ENCODE measurements at regions not wholly inside any gene's neighbourhood (a gene's known extent, or its start where the extent isn't known, plus 50 kb on each side); places are given as distances from the start of the nearest gene placed in this dataset.
A peak's percentile ranks its signal among the peaks of the same experiment; 100 is the strongest.
"Not testable (repeated sequence)": the region's sequence is repeated elsewhere in the genome, so short reads cannot be mapped to it uniquely, and the experiment has no call there.

DNA sequence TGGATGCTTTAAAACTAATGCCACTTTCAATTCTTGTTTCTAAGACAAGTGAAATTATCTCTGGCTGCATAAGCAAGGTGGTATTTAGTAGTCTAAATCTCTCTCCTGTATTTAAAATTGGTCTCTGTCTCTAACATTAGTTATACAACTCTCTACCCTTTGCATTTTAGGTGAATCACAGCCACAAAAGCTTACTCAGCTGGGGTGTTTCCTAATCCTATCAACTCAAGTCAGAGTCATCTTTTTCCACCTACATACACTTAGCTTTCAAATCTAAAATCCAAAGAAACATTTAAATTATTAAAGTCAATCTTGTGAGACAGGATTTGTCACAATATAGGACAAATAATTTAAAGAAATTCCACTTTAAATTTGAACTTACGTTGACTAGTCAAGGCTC lies 255.1 kb upstream of the CXADR start:
- DNase-seq = no peak

DNA sequence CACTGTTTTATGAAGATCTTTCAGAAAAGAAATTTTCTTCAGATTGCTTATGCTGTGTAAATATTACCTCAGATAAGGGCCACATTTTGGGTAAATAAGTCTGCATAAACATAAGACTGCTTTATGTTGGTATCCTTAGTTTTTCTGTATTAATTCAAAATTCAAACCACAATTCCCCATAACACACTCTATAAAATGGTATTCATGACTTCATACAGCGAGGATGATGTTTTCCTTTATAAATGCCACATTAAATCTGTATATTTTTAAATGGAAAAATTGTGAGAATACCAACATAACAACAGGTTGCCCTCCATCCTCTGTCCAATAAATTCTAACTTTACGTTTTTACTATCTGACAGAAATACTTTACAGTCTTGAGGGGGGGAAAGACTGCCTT lies 248.7 kb upstream of the CXADR start:
- DNase-seq = no peak

DNA sequence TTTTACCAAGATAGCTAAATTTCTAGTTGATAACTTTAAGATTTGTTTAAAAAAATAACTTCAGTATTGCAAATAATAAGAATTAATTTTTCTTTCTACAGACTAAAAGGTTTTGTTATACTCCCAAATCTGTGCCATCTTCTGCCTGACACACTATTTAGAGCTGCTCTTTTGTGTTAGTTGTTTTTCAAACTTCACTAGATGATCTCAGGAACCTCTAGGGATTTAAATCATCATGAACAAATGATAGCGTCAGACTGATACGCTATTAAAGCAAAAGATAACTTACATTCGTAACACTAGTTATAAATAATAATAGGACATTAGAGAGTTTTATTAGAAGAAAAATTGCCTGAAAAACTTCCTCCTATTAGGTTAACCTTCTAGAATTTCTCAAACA lies 243.1 kb upstream of the CXADR start:
- no peak for DNase-seq

DNA sequence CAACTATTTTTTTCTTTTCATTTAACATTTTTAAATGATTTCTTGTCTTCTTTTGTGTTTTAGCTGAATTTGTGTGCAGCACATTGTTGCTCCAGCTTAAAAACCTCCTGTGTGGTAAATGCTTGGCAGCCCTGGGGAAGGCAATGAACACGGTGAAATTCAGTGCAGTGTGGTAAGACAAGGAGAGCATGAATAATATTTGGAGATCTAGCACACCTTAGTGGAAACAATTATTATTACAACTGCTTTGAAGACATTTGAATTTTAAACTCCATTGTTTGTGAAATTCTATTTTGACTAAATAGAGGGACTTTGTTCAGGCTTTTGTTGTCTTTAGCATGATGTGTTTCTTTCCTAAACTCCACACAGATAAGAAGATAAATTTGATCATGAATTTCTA lies 242.6 kb upstream of the CXADR start:
- no peak for DNase-seq

DNA sequence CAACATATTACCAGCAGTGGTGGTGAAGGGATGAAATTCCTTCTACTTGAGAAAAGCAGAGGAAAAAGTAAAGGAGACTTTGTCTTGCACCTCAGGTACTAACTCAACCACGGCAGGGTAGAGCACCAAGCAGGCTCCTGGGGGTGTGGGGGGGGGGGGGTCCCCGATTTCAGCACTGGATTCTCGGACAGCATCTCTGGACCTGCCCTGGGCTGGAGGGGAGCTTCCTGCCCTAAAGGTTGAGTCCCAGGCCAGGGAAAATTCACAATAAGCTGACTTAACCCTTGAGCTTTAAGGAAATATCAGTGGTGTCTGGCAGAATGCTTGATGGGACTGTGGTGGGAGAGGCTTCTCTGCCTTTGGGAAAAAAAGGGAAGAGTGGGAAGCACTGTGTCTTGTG lies 233.2 kb upstream of the CXADR start:
- DNase-seq = no peak

DNA sequence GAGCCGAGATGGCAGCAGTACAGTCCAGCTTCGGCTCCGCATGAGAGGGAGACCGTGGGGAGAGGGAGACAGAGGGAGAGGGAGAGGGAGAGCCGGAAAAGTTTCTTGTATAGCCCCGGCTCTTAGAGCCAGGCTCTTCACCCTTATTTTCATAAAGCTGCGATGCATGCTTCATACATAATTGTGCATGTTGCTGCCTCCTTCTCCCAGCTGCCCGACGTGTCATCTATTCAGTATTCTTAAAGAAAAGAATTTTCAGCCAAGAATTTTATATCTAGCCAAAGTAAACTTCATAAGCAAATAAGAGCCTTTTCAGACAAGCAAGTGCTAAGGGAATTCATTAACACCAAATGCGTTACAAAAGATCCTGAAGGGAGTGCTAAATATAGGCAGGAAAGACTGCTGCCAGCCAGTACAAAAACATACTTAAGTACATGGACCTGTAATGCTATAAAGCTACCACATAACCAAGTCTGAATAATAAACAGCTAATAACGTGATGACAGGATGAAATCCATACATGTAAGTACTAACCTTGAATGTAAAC lies 219.8 kb upstream of the CXADR start:
- DNase-seq = not testable (repeated sequence)

DNA sequence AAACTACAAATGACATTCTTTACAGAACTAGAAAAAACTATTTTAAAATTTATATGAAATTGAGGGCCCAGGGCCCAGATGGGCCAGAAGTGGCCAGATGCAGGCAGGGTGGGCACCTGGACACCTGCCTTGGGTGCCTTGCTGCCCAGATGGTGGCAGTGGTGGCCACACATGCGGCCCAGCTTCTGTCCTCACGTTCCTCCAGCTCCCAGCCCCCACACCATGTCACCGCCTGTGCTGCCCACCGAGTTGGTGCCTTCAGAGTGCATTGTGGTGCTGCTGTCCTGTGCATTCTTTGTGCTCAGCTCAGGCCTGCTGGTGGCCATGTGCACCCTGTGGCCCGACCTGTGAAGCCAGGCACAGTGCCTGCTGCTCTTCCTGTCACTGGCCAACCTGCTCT lies 216.8 kb upstream of the CXADR start:
- no peak for DNase-seq

DNA sequence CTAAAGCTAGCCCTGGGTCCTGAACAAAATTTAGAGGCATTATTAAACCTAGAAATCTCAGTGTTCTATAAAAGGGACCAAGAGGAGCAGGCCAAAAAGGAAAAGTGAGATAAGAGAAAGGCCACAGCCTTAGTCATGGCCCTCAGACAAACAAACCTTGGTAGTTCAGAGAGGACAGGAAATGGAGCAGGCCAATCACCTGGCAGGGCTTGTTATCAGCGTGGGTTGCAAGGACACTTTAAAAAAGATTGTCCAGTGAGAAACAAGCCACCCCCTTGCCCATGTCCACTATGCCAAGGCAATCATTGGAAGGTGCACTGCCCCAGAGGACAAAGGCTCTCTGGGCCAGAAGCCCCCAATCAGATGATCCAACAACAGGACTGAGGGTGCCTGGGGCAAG lies 213.3 kb upstream of the CXADR start:
- not testable (repeated sequence) for DNase-seq

DNA sequence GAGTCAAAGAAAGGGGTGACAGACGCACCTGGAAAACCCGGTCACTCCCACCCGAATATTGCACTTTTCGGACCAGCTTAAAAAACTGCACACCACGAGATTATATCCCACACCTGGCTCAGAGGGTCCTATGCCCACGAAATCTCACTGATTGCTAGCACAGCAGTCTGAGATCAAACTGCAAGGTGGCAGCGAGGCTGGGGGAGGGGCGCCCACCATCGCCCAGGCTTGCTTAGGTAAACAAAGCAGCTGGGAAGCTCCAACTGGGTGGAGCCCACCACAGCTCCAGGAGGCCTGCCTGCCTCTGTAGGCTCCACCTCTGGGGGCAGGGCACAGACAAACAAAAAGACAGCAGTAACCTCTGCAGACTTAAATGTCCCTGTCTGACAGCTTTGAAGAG lies 185.1 kb upstream of the CXADR start:
- not testable (repeated sequence) for DNase-seq

DNA sequence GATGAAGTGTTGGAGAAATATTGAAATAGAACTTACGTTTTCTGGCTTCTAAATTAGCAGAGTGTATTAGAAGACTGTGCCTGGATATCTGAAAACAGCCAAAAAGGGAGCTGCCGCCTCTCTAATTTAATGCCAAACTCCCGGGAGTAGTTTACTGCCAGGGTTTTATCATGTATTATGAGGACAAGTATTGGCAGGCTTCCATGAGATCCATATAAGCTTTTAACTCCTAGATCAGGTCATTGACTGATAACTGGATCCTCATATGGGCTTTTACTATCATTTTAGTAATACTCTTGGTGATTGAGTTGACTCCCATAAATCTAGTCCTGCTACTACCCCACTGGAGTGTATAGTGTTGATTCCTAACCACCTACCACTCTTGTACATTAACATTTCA lies 178.4 kb upstream of the CXADR start:
- DNase-seq = no peak

DNA sequence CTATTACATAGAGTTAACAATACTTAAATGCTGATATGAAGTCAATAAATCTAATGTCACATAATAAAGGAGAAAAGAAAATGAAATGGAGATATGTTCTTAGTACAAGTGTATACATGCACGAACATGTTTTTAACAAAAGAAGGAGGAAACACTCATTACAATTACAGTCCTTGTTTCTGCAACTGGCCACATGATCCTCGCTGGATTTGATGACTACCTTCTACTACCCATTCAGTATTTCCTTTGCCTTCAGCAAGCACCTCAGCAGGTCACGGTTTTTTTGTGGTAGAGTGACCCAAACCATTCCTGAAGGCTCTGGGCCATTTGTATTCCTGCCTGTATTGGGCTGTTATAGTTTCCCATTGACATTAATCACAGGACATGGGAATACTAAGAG lies 172.8 kb upstream of the CXADR start:
- no peak for DNase-seq

DNA sequence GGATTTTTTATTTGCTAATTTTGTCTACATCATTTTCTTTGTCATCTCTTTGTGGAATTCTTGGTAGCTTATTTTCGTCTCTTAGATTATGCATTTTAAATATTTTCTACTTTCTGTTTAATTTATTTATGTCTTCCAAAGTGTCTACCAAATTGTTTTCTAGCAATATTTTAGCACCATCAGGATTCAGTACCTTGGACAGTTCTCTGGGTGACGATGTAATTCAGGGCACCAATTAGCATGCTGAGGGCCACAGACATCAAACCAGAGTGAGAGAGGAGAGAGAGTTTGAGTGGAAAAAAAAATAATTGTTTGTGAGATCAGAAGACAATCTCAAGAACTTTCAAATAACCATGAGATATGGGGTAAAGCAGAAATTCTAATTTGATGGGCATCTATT lies 169.8 kb upstream of the CXADR start:
- no peak for DNase-seq

DNA sequence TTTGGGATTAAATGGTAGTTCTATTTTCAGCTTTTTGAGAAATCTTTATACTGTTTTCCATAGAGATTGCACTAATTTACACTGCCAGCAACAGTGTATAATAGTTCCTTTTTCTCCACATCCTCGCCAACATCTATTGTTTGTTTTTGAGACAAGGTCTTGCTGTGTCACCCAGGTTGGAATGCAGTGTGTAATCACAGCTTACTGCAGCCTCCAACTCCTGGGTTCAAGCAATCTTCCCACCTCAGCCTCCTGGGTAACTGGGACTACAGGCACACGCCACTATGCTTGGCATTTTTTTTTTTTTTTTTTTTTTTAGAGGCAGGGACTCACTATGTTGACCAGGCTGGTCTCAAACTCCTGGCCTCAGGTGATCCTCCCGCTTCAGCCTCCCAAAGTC lies 164.5 kb upstream of the CXADR start:
- DNase-seq = no peak

DNA sequence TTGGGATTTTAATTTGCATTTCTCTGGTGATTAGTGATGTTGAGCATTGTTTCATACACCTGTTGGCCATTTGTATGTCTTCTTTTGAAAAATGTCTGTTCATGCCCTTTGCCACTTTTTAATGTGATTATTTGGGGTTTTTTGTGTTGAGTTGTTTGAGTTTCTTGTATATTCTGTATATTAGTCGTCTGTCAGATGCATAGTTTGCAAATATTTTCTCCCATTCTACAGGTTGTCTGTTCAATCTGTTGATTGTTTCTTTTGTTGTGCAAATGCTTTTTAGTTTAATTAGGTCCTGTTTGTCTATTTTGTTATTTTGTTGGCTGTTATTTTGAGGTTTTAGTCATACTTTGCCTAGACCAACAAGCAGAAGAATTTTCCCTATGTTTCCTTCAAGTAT lies 164.0 kb upstream of the CXADR start:
- no peak for DNase-seq

DNA sequence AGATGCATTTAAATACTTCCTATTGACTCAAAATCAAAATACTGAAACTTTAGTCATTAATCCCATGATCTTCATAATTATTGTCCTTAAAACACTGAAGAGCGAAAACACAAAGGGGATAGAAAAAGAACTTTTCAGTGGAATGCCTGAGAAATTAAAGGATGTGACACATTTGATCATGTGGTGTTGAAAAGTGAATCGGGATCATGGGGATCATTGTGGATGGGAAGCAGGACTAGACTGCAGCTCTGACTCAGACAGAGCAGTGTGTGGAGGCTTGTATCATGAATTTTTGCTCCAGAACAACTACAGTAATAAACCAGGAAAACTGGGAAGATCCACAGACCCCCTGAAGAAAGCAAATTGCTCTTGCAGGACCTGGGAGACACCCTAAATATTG lies 161.1 kb upstream of the CXADR start:
- no peak for DNase-seq

DNA sequence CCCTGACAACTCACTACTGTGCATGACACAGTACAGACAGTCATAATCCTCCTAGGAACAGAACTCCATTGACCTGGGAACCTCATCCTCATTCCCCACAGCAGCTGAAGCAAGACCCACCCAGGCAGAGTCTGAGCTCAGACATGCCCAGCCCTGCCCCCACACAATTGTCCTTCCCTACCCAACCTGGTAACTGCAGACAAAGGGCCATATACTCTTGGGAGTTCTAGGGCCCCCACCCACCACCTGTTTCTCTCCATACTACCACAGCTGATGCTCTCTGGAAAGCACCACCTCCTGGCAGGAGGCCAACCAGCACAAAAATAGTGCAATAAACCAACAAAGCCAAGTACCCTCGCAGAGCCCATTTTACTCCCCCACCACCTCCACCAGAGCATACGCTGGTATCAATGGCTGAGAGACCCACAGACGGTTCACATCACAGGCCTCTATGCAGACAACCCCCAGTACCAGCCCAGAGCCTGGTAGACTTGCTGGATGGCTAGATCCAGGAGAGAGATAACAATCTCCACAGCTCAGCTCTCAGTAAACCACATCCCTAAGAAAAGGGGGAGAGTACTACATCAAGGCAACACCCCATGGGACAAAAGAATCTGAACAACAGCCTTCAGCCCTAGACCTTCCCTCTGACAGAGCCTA lies 159.7 kb upstream of the CXADR start:
- no peak for DNase-seq

DNA sequence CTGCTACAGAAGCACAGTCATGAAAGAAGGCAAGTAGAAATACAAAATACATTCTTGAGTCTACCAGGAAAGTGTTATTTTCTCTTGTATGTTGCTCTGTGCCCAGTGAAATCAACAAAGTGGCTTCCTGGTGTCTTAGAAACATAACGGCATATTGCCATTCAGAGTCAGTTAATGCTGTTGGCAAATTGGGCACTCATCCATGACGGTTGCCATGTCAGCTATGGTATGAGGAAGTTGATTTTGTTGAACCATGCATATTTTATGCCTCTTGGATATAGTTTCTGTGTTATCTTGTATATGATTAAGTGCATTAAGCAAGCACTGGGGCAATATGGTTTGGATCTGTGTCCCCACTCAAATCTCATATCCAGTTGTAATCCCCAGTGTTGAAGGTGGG lies 153.1 kb upstream of the CXADR start:
- DNase-seq = no peak

DNA sequence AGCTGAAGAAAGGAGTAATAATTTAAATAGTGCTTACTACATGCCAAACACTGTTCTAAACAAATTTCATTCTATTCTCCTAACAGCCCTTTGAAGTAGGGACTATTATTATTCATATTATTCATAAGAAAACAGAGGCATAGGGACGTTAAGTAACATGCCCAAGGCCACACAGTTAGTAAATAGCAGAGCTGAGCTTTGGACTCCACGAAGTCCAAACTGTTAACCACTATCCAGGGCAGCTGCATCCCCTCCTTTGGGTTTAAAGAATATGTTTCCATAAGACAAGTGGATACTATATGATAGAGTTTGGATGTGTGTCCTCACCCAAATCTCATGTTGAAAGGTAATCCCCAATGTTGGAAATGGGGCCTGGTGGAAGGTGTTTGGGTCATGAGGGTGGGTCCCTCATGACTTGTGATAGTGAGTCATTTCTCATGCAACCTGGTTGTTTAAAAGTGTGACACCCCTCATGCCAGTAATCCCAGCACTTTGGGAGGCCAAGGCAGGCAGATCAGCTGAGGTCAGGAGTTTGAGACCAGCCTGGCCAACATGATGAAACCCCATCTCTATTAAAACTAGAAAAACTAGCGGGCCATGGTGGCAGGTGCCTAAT lies 144.0 kb upstream of the CXADR start:
- DNase-seq = no peak

DNA sequence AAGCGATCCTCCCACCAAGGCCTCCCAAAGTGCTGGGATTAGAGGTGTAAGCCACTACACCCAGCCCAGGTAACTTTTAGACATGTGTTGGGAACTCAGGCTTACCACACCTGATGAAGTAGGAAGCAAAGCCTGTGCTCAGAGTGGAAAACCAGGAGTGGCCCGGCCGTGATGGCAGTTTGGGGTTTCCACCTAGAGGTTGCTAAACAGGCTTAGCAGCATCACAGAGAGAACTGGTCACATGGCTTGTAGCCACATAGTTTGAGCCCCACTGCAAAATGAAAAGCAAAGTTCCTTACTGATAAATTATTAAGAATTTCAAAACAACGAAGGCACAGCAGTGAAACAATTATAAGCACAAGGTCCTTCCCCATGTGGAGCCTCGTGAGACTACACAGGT lies 142.6 kb upstream of the CXADR start:
- DNase-seq = no peak

DNA sequence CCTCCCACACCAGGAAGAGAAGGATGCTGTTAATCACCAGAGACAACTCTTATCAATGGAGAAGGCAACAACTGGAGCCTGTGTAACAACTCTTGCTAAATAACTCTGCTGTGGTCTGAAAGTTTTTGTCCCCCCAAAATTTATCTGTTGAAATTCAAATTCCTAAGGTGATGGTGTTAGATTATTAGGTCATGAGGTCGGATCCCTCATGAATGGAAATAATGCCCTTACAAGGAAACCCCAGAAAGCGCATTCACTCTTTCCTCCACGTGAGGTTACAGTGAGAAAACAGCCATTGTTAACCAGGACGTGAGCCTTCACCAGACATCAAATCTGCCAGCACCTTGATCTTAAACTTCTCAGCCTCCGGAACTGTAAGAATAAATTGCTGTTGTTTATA lies 141.9 kb upstream of the CXADR start:
- no peak for DNase-seq

DNA sequence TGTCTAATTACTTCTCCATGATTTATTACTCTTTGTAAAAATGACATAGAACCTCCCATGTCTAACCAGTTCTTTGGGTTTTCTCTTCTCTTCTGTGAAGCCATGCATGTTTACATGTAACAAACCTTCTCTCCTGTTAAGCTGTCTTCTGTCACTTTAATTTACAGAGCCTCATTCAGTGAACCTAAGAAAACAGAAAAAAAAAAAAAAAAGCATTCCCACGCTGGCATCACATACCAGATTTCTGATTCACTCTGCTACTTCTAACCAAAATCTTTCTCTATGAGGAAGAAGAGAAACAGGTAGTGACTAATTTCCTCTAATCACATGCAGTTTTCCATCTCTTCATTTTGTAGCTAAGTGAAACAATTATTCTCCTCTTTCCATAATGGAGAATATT lies 141.4 kb upstream of the CXADR start:
- no peak for DNase-seq

DNA sequence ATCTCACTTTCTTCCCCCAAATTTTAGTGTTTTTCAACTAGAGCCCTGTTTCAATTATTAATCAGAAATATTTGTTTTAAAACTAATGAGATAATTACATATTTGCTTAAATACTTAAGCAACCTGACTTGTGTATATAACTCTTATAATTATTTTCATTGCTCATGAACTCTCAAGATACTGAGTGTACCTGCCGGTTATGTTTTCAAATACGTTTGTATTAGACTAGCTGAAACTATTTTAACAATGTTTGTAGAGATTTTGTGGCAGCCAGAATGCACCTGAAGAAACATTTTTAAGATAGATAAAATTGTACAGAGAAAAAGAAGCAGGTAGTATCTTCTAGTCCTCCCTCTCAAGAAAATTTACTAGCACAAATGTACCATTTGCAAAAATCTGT lies 140.6 kb upstream of the CXADR start:
- no peak for DNase-seq

DNA sequence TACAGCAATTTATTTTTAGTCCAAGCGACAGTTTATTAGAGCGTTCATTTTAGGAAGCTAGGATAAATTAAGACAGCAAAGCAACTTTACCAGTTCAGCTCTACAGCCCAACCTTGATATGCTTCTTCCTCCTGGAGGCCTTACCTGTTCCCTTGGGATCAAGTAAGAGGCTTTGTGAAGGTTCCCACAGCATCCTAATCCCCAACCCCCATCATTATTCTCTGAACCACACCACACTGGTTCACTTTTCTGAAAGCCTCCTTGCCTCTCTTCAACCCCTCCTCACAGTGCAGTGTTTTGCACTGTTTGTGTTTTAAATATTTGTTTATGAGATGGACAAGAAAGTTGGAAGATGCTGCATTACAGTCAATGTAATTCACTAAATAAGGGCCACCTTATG lies 126.3 kb upstream of the CXADR start:
- no peak for DNase-seq

DNA sequence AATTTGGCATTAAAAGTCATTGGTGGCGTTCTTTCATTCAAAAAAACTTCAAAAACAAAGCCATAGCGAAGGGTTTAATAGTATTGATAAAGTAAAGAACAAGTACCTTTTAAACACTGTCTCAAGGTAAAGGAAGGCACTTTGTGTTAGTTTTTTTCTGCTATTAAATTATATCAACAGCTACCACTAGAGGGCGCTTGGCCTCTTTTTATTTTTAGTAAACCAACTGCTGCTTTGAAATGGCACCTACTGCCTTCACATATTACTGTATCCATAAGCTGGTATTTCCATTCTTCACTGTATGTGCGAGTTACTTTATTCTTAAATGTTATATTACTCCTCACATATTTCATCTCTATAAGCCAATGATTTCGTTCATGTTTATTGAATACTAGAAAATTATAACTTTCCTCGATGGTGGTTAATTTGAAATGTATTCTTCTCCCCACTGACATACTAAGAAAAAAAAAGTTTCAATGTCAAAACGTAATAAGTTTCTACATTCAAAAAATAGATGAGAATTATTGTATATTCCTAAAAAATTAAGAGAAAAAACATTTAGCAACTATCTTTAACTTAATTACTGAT lies 125.7 kb upstream of the CXADR start:
- peak; percentile 46 for DNase-seq

DNA sequence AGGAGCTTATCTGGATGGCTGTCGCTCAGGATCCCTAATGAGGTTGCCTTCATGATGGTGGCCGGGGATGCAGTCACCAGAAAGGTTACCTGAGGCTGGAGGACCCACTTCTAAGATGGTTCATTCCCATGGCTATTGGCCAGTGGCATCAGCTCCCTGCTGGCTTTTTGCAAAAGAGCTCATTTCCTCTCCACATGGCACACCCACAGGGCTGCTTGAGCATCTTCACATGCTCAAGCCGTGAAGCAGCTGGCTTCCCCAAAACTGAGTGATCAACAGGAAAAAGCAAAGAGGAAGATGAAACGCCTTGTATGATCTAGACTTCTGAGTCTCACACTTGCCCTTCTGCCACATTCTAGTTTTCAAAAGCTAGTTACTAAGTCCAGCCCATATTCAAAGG lies 124.6 kb upstream of the CXADR start:
- DNase-seq = no peak

Data from activated CD4-positive, alpha-beta T cell treated with anti-CD3 and anti-CD28 coated beads for 48 hours (primary cell).